ENCODE measurements at regions not wholly inside any gene's neighbourhood (a gene's known extent, or its start where the extent isn't known, plus 50 kb on each side); places are given as distances from the start of the nearest gene placed in this dataset.

- WGBS, 5 donors: 67 to 87% (median 78%) methylated on average over 3 of the region's 3 CpGs
- Histone ChIP-seq H3K36me3 (no peaks in the 10 kb centered on the region), H3K27me3 (replicated peaks in 1 of 7) (no peaks in the 10 kb centered on the region), H3K4me3 (no peak overlapping the region), H3K9me3 (no peaks in the 10 kb centered on the region), H3K4me1 (no peaks in the 10 kb centered on the region), H3K27ac (no peak overlapping the region)
- DNase-seq: no peak
- TF ChIP-seq POLR2AphosphoS5 (IDR thresholded peaks at IDR 0.05): no peak
- intact Hi-C loops (cut with DNase I; ENCODE audit: low total_unique reads): no loop called here
Observed at GRCh38 chr5:155252717-155253116, 239.2 kb downstream of the KIF4B start.

GRCh38 chr5:155254399-155254798, 240.8 kb downstream of the KIF4B start:
- Histone ChIP-seq H3K4me1 (no peaks in the 10 kb centered on the region), H3K27ac (no peak overlapping the region), H3K27me3 (replicated peaks in 1 of 7) (no peaks in the 10 kb centered on the region), H3K36me3 (no peaks in the 10 kb centered on the region), H3K9me3 (no peaks in the 10 kb centered on the region), H3K4me3 (no peak overlapping the region)
- 32 to 45% (median 37%) methylated on average over 2 of the region's 2 CpGs for WGBS, 5 donors
- intact Hi-C loops (cut with DNase I; ENCODE audit: low total_unique reads): no loop called here
- TF ChIP-seq, protein P1, sequence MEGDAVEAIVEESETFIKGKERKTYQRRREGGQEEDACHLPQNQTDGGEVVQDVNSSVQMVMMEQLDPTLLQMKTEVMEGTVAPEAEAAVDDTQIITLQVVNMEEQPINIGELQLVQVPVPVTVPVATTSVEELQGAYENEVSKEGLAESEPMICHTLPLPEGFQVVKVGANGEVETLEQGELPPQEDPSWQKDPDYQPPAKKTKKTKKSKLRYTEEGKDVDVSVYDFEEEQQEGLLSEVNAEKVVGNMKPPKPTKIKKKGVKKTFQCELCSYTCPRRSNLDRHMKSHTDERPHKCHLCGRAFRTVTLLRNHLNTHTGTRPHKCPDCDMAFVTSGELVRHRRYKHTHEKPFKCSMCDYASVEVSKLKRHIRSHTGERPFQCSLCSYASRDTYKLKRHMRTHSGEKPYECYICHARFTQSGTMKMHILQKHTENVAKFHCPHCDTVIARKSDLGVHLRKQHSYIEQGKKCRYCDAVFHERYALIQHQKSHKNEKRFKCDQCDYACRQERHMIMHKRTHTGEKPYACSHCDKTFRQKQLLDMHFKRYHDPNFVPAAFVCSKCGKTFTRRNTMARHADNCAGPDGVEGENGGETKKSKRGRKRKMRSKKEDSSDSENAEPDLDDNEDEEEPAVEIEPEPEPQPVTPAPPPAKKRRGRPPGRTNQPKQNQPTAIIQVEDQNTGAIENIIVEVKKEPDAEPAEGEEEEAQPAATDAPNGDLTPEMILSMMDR (IDR thresholded peaks at IDR 0.05 in 8 of 11, conservative IDR thresholded peaks at IDR 0.05 in 3 of 11): no peak
- TF ChIP-seq POLR2A (IDR thresholded peaks at IDR 0.05) (no peak), POLR2AphosphoS5 (IDR thresholded peaks at IDR 0.05) (no peak)
- DNase-seq: no peak

- no peak overlapping the region for H3K27ac ChIP-seq
- no peak overlapping the region for H3K4me3 ChIP-seq
- 79 to 89% (median 85%) methylated on average over 6 of the region's 6 CpGs for WGBS, 5 donors
- H3K36me3 ChIP-seq: no peaks in the 10 kb centered on the region
- no peaks in the 10 kb centered on the region for H3K9me3 ChIP-seq
- DNase-seq: no peak
- no peaks in the 10 kb centered on the region for H3K4me1 ChIP-seq
- intact Hi-C loops (cut with DNase I; ENCODE audit: low total_unique reads): no loop called here
- H3K27me3 ChIP-seq (replicated peaks in 1 of 7): peaks cover 0 to 5% (median 0%) of the 10 kb centered on the region in 7 donors
- TF ChIP-seq POLR2AphosphoS5 (IDR thresholded peaks at IDR 0.05): no peak
- TF ChIP-seq, protein P1 (IDR thresholded peaks at IDR 0.05 in 8 of 11, conservative IDR thresholded peaks at IDR 0.05 in 3 of 11): no peak
- TF ChIP-seq POLR2A (IDR thresholded peaks at IDR 0.05): no peak
Observed at GRCh38 chr5:155258161-155258560, 244.6 kb downstream of the KIF4B start.

DNA sequence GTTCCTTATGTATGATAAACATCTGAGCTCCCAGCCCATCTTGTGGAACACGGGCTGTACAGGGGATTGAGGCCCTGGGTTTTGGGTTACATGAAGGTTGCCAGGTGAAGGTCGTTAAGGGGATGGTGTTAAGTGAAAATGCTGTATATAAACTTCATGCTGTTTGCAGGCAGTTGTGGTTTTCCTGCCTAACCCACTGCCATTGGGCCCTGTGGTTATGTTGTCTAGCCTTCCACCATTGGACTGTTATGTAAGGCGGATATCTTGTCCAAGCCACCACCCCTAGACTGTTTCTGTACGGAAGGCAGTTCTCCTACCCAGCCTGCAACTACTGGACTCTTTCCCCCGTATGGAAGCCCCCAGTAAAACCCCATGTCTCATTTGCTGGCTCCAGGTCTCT, 246.1 kb downstream of the KIF4B start:
- Histone ChIP-seq H3K27ac (no peak overlapping the region), H3K9me3 (no peaks in the 10 kb centered on the region), H3K36me3 (no peaks in the 10 kb centered on the region), H3K4me3 (no peak overlapping the region), H3K4me1 (no peaks in the 10 kb centered on the region), H3K27me3 (replicated peaks in 1 of 7) (peaks cover 0 to 5% (median 0%) of the 10 kb centered on the region in 7 donors)
- no peak for DNase-seq
- TF ChIP-seq, protein P1 (IDR thresholded peaks at IDR 0.05 in 8 of 11, conservative IDR thresholded peaks at IDR 0.05 in 3 of 11): no peak
- TF ChIP-seq POLR2AphosphoS5 (IDR thresholded peaks at IDR 0.05): no peak
- no peak for TF ChIP-seq POLR2A (IDR thresholded peaks at IDR 0.05)
- 48 to 59% (median 55%) methylated on average over 5 of the region's 5 CpGs for WGBS, 5 donors
- intact Hi-C loops (cut with DNase I; ENCODE audit: low total_unique reads): no loop called here

DNA sequence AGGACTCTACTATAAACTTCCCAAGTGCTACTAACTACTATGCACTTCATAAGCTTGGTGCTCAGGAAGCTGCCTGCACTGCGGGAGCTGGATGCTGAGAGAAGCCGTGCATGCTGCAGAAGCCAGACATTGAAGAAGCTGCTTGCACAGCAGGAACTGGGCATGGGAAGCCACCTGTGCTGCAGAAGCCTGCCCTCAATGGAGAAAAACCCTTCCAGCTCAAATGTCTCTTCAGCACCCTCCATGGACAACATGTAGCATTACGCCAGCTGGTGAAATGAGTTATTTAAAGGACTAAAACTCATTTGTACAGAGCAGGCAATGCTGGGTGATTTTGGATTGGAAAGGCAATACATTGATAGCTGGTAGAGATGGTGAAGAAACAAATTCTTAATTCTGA, 247.2 kb downstream of the KIF4B start:
- H3K4me1 ChIP-seq: no peaks in the 10 kb centered on the region
- H3K4me3 ChIP-seq: no peak overlapping the region
- no peaks in the 10 kb centered on the region for H3K36me3 ChIP-seq
- 47 to 78% (median 65%) methylated on average over 1 to 3 of the region's 3 CpGs for WGBS, 5 donors
- H3K27me3 ChIP-seq (replicated peaks in 1 of 7): peaks cover 0 to 5% (median 0%) of the 10 kb centered on the region in 7 donors
- TF ChIP-seq, protein P1 (IDR thresholded peaks at IDR 0.05 in 8 of 11, conservative IDR thresholded peaks at IDR 0.05 in 3 of 11): no peak
- TF ChIP-seq POLR2A (IDR thresholded peaks at IDR 0.05) (no peak), POLR2AphosphoS5 (IDR thresholded peaks at IDR 0.05) (no peak)
- no peak overlapping the region for H3K27ac ChIP-seq
- DNase-seq: no peak
- no peaks in the 10 kb centered on the region for H3K9me3 ChIP-seq
- intact Hi-C loops (cut with DNase I; ENCODE audit: low total_unique reads): no loop called here

All from spleen (tissue), 11 donors.